Nephron progenitor cell (in vitro differentiated cells): ENCODE measurements at regions not wholly inside any gene's neighbourhood (a gene's known extent, or its start where the extent isn't known, plus 50 kb on each side); places are given as distances from the start of the nearest gene placed in this dataset.
"Not testable (repeated sequence)": the region's sequence is repeated elsewhere in the genome, so short reads cannot be mapped to it uniquely, and the experiment has no call there.

Experiments
- DNase-seq: peaks from one replicate; pipeline ENCODE4 v3.0.0; 2021
- H3K27ac Mint-ChIP-seq: 2 replicates; pipeline ENCODE4 v1.8.0; 2021; ENCODE audit warnings: mild to moderate bottlenecking, moderate library complexity, mixed read lengths
- H3K27me3 Mint-ChIP-seq: 2 replicates; pipeline ENCODE4 v1.8.0; 2021; ENCODE audit warnings: mild to moderate bottlenecking, low read depth, mixed read lengths; ENCODE audit not compliant: poor library complexity
- H3K36me3 Mint-ChIP-seq: 2 replicates; pipeline ENCODE4 v1.8.0; 2021; ENCODE audit warnings: low read depth, mixed read lengths
- H3K4me1 Mint-ChIP-seq: 2 replicates; pipeline ENCODE4 v1.8.0; 2021; ENCODE audit warnings: mixed read lengths
- H3K4me3 Mint-ChIP-seq: 2 replicates; pipeline ENCODE4 v1.8.0; 2021; ENCODE audit warnings: mild to moderate bottlenecking, moderate library complexity, mixed read lengths
- H3K9me3 Mint-ChIP-seq: 2 replicates; pipeline ENCODE4 v1.8.0; 2021; ENCODE audit warnings: mild to moderate bottlenecking, moderate library complexity, mixed read lengths
- CTCF ChIP-seq: fragments of 200-600 bp; sonication (generic); IDR thresholded peaks from 2 replicates; pipeline ENCODE4 v1.5.0; 2021; ENCODE audit warnings: antibody characterized with exemption

- Mint-ChIP-seq H3K27ac (no peak overlapping the region), H3K27me3 (no peaks in the 10 kb centered on the region), H3K9me3 (no peaks in the 10 kb centered on the region), H3K4me3 (no peak overlapping the region), H3K36me3 (no peaks in the 10 kb centered on the region), H3K4me1 (no peaks in the 10 kb centered on the region)
- DNase-seq: no peak
- TF ChIP-seq CTCF: no peak
Observed at GRCh38 chr3:95240395-95240794, 1177.5 kb downstream of the NSUN3 start.

GRCh38 chr3:95241256-95241655 lies 1178.4 kb downstream of the NSUN3 start:
- not testable (repeated sequence) for H3K27ac Mint-ChIP-seq, DNase-seq, H3K4me3 Mint-ChIP-seq, H3K9me3 Mint-ChIP-seq, H3K4me1 Mint-ChIP-seq, H3K36me3 Mint-ChIP-seq, H3K27me3 Mint-ChIP-seq

GRCh38 chr3:95246413-95246812 lies 1183.6 kb downstream of the NSUN3 start:
- no peak overlapping the region for H3K4me3 Mint-ChIP-seq
- H3K27ac Mint-ChIP-seq: no peak overlapping the region
- no peaks in the 10 kb centered on the region for H3K36me3 Mint-ChIP-seq
- no peak for DNase-seq
- no peaks in the 10 kb centered on the region for H3K4me1 Mint-ChIP-seq
- TF ChIP-seq CTCF: no peak
- no peaks in the 10 kb centered on the region for H3K9me3 Mint-ChIP-seq
- H3K27me3 Mint-ChIP-seq: no peaks in the 10 kb centered on the region

GRCh38 chr3:95254061-95254460 lies 1191.2 kb downstream of the NSUN3 start:
- no peaks in the 10 kb centered on the region for H3K36me3 Mint-ChIP-seq

GRCh38 chr3:95254758-95255157 lies 1191.9 kb downstream of the NSUN3 start:
- no peak for TF ChIP-seq CTCF
- Mint-ChIP-seq H3K4me1 (no peaks in the 10 kb centered on the region), H3K27ac (no peak overlapping the region), H3K4me3 (no peak overlapping the region), H3K36me3 (no peaks in the 10 kb centered on the region), H3K9me3 (no peaks in the 10 kb centered on the region), H3K27me3 (peaks cover 2% of the 10 kb centered on the region)
- no peak for DNase-seq

More at GRCh38 chr3:95254061-95254460, 1191.2 kb downstream of the NSUN3 start:
- Mint-ChIP-seq H3K4me3 (no peak overlapping the region), H3K27ac (no peak overlapping the region), H3K9me3 (no peaks in the 10 kb centered on the region), H3K27me3 (peaks cover 2% of the 10 kb centered on the region), H3K4me1 (no peaks in the 10 kb centered on the region)
- DNase-seq: no peak
- TF ChIP-seq CTCF: no peak

- H3K27ac Mint-ChIP-seq: no peak overlapping the region
- H3K9me3 Mint-ChIP-seq: no peaks in the 10 kb centered on the region
- no peaks in the 10 kb centered on the region for H3K27me3 Mint-ChIP-seq
- DNase-seq: no peak
- no peak overlapping the region for H3K4me3 Mint-ChIP-seq
- H3K4me1 Mint-ChIP-seq: no peaks in the 10 kb centered on the region
- no peak for TF ChIP-seq CTCF
- H3K36me3 Mint-ChIP-seq: no peaks in the 10 kb centered on the region
Observed at GRCh38 chr3:95265129-95265528, 1202.3 kb downstream of the NSUN3 start.
